WTC11 (cell line): ENCODE measurements at regions not wholly inside any gene's neighbourhood (a gene's known extent, or its start where the extent isn't known, plus 50 kb on each side); places are given as distances from the start of the nearest gene placed in this dataset.

Experiments
- GTF2I ChIP-seq: fragments of 250-450 bp; sonication (Bioruptor Pico); conservative IDR thresholded peaks from 2 replicates; pipeline ENCODE4 v1.4.0; 2021; ENCODE audit warnings: mild to moderate bottlenecking
- JUN ChIP-seq: sonication (generic); formaldehyde crosslinking; IDR thresholded peaks from 2 replicates; pipeline ENCODE4 v1.8.0; 2023; ENCODE audit warnings: mild to moderate bottlenecking, missing genetic modification reagents
- TCF7 ChIP-seq: sonication (generic); formaldehyde crosslinking; IDR thresholded peaks from 2 replicates; pipeline ENCODE4 v1.8.0; 2022; ENCODE audit warnings: mild to moderate bottlenecking, low read depth, missing genetic modification reagents, moderate library complexity
- TF ChIP-seq, protein P1 (sequence below): fragments of 200-600 bp; IDR thresholded peaks from 2 replicates; pipeline ENCODE4 v1.8.0; 2022; ENCODE audit warnings: antibody characterized with exemption
- TF ChIP-seq, protein P2 (sequence below): sonication (generic); formaldehyde crosslinking; IDR thresholded peaks from 2 replicates; pipeline ENCODE4 v1.8.0; 2022; ENCODE audit warnings: mild to moderate bottlenecking, missing genetic modification reagents
- TF ChIP-seq, protein P3 (sequence below): sonication (generic); formaldehyde crosslinking; IDR thresholded peaks from 2 replicates; pipeline ENCODE4 v1.8.1; 2023; ENCODE audit warnings: mild to moderate bottlenecking, moderate library complexity, missing genetic modification reagents
- TF ChIP-seq, protein P4 (sequence below): sonication (generic); formaldehyde crosslinking; IDR thresholded peaks from 2 replicates; pipeline ENCODE4 v1.8.1; 2022; ENCODE audit warnings: mild to moderate bottlenecking, moderate library complexity, missing genetic modification reagents
- TF ChIP-seq, protein P5 (sequence below): sonication (generic); formaldehyde crosslinking; IDR thresholded peaks from 2 replicates; pipeline ENCODE4 v1.8.1; 2022; ENCODE audit warnings: low read depth, mild to moderate bottlenecking, moderate library complexity, missing genetic modification reagents, borderline replicate concordance

DNA sequence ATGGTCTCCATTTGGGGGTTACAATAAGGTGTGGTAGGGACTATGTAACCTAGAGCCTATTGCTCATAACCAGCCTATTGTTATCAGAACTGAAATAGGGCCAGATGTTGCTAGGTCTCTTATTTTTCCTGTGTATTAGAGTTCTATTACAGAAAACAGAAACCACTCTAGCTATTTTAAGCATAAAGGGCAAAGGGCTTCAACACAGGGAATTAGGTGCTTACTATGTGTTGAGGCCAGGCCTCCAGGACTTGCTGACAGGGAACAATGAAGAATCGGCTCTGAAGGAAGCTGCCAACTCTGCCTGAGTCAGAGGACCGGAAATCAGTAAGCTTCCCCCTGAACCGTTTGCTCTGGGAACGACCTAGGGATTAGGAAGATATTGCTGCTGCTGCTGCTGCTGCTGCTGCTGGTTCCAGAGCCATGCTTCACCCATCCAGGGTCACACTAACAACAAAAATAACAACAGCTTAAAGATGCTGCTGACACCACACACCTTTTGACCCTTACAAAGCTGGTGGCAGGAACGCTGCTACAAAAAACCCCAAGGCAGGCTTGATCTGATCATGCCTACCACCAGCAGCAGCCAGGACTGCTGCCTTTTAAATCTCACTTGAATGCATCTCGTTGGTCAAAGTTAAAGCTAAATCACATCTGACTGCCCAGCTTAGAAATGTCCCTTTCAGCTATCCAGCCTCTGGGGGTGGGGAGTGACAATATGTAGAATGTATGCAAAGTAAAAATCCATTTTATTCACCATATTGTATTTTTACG lies 276.9 kb upstream of the IL12A start:
- TF ChIP-seq TCF7 (CRISPR knock-in tag) (no peak), JUN (no peak), GTF2I (no peak)
- TF ChIP-seq, protein P1, sequence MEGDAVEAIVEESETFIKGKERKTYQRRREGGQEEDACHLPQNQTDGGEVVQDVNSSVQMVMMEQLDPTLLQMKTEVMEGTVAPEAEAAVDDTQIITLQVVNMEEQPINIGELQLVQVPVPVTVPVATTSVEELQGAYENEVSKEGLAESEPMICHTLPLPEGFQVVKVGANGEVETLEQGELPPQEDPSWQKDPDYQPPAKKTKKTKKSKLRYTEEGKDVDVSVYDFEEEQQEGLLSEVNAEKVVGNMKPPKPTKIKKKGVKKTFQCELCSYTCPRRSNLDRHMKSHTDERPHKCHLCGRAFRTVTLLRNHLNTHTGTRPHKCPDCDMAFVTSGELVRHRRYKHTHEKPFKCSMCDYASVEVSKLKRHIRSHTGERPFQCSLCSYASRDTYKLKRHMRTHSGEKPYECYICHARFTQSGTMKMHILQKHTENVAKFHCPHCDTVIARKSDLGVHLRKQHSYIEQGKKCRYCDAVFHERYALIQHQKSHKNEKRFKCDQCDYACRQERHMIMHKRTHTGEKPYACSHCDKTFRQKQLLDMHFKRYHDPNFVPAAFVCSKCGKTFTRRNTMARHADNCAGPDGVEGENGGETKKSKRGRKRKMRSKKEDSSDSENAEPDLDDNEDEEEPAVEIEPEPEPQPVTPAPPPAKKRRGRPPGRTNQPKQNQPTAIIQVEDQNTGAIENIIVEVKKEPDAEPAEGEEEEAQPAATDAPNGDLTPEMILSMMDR, result no peak
- TF ChIP-seq, protein P2, sequence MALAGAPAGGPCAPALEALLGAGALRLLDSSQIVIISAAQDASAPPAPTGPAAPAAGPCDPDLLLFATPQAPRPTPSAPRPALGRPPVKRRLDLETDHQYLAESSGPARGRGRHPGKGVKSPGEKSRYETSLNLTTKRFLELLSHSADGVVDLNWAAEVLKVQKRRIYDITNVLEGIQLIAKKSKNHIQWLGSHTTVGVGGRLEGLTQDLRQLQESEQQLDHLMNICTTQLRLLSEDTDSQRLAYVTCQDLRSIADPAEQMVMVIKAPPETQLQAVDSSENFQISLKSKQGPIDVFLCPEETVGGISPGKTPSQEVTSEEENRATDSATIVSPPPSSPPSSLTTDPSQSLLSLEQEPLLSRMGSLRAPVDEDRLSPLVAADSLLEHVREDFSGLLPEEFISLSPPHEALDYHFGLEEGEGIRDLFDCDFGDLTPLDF (CRISPR knock-in tag), result no peak
- TF ChIP-seq, protein P3, sequence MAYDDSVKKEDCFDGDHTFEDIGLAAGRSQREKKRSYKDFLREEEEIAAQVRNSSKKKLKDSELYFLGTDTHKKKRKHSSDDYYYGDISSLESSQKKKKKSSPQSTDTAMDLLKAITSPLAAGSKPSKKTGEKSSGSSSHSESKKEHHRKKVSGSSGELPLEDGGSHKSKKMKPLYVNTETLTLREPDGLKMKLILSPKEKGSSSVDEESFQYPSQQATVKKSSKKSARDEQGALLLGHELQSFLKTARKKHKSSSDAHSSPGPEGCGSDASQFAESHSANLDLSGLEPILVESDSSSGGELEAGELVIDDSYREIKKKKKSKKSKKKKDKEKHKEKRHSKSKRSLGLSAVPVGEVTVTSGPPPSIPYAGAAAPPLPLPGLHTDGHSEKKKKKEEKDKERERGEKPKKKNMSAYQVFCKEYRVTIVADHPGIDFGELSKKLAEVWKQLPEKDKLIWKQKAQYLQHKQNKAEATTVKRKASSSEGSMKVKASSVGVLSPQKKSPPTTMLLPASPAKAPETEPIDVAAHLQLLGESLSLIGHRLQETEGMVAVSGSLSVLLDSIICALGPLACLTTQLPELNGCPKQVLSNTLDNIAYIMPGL, result no peak
- TF ChIP-seq, protein P4, sequence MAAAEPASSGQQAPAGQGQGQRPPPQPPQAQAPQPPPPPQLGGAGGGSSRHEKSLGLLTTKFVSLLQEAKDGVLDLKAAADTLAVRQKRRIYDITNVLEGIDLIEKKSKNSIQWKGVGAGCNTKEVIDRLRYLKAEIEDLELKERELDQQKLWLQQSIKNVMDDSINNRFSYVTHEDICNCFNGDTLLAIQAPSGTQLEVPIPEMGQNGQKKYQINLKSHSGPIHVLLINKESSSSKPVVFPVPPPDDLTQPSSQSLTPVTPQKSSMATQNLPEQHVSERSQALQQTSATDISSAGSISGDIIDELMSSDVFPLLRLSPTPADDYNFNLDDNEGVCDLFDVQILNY (CRISPR knock-in tag), result no peak
- TF ChIP-seq, protein P5, sequence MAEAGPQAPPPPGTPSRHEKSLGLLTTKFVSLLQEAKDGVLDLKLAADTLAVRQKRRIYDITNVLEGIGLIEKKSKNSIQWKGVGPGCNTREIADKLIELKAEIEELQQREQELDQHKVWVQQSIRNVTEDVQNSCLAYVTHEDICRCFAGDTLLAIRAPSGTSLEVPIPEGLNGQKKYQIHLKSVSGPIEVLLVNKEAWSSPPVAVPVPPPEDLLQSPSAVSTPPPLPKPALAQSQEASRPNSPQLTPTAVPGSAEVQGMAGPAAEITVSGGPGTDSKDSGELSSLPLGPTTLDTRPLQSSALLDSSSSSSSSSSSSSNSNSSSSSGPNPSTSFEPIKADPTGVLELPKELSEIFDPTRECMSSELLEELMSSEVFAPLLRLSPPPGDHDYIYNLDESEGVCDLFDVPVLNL (CRISPR knock-in tag), result no peak
